ENCODE measurements at regions not wholly inside any gene's neighbourhood (a gene's known extent, or its start where the extent isn't known, plus 50 kb on each side); places are given as distances from the start of the nearest gene placed in this dataset.
"Not testable (repeated sequence)": the region's sequence is repeated elsewhere in the genome, so short reads cannot be mapped to it uniquely, and the experiment has no call there.

- no peak for DNase-seq (ENCODE audit: low read depth)
Observed at GRCh38 chr3:163185721-163186350, 1689.2 kb downstream of the OTOL1 start.

- no peak for DNase-seq (ENCODE audit: low read depth)
Observed at GRCh38 chr3:163175970-163176369, 1679.4 kb downstream of the OTOL1 start.

- DNase-seq (ENCODE audit: low read depth): not testable (repeated sequence)
Observed at GRCh38 chr3:163172513-163172912, 1675.9 kb downstream of the OTOL1 start.

- DNase-seq (ENCODE audit: low read depth): no peak
Observed at GRCh38 chr3:163166197-163166596, 1669.6 kb downstream of the OTOL1 start.

- peak; percentile 70 for DNase-seq (ENCODE audit: low read depth)
Observed at GRCh38 chr3:163159306-163159705, 1662.7 kb downstream of the OTOL1 start.

GRCh38 chr3:163139600-163139999 lies 1643.0 kb downstream of the OTOL1 start:
- DNase-seq (ENCODE audit: low read depth): no peak

GRCh38 chr3:163138258-163138657 lies 1641.7 kb downstream of the OTOL1 start:
- no peak for DNase-seq (ENCODE audit: low read depth)

- DNase-seq (ENCODE audit: low read depth): no peak
Observed at GRCh38 chr3:163132111-163132510, 1635.5 kb downstream of the OTOL1 start.

GRCh38 chr3:163129287-163129686 lies 1632.7 kb downstream of the OTOL1 start:
- DNase-seq (ENCODE audit: low read depth): no peak

- DNase-seq (ENCODE audit: low read depth): no peak
Observed at GRCh38 chr3:163126115-163126514, 1629.5 kb downstream of the OTOL1 start.
